ENCODE measurements at regions not wholly inside any gene's neighbourhood (a gene's known extent, or its start where the extent isn't known, plus 50 kb on each side); places are given as distances from the start of the nearest gene placed in this dataset.

DNA sequence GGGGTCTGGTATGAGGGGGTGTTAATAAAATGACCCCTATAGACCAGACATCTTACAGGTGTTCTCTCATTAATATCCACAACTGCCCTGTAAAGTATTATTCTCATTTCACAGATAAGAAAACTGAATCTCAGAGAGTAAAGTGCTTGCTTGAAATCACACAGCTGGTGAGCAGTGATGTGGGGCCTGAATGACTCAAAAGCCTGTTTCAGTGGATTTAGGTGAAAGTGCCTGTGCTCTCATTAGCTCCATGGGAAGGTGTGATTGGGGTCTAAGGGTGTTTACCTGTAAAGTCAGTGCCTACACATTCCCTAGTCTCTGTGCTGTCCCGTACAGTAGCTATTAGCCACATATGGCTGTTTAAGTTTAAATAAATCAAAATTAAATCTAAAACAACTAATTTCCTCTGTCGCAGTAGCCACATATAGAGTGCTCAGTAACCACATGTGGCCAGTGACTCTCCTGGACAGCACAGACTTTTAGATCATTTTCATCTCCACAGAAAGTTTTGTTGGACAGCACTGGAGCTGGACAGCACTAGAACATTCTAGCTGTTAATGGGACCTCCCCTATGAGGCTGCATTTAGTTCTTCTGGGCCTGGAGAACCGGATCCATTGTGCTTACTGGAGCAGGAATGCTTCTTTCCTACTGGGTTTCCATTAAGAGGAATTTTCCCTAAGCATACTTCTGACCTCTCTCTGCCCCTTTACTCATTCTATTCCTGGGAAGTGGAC lies 52.5 kb upstream of the SEMA6A start:
- Histone ChIP-seq H3K9me3 (no peaks in the 10 kb centered on the region), H3K27ac (peak overlapping the region in 2 of 8 donors; percentile 45), H3K27me3 (replicated peaks in 1 of 7) (no peaks in the 10 kb centered on the region), H3K4me1 (peaks cover 0 to 16% (median 9%) of the 10 kb centered on the region in 6 donors), H3K36me3 (no peaks in the 10 kb centered on the region), H3K4me3 (no peak overlapping the region)
- TF ChIP-seq POLR2A (IDR thresholded peaks at IDR 0.05) (no peak), POLR2AphosphoS5 (IDR thresholded peaks at IDR 0.05) (no peak)
- TF ChIP-seq, protein P1, sequence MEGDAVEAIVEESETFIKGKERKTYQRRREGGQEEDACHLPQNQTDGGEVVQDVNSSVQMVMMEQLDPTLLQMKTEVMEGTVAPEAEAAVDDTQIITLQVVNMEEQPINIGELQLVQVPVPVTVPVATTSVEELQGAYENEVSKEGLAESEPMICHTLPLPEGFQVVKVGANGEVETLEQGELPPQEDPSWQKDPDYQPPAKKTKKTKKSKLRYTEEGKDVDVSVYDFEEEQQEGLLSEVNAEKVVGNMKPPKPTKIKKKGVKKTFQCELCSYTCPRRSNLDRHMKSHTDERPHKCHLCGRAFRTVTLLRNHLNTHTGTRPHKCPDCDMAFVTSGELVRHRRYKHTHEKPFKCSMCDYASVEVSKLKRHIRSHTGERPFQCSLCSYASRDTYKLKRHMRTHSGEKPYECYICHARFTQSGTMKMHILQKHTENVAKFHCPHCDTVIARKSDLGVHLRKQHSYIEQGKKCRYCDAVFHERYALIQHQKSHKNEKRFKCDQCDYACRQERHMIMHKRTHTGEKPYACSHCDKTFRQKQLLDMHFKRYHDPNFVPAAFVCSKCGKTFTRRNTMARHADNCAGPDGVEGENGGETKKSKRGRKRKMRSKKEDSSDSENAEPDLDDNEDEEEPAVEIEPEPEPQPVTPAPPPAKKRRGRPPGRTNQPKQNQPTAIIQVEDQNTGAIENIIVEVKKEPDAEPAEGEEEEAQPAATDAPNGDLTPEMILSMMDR (IDR thresholded peaks at IDR 0.05 in 8 of 11, conservative IDR thresholded peaks at IDR 0.05 in 3 of 11): no peak
- 85 to 94% (median 89%) methylated on average over 3 of the region's 3 CpGs for WGBS, 5 donors
- DNase-seq: no peak
- intact Hi-C loops (cut with DNase I; ENCODE audit: low total_unique reads): no loop called here

DNA sequence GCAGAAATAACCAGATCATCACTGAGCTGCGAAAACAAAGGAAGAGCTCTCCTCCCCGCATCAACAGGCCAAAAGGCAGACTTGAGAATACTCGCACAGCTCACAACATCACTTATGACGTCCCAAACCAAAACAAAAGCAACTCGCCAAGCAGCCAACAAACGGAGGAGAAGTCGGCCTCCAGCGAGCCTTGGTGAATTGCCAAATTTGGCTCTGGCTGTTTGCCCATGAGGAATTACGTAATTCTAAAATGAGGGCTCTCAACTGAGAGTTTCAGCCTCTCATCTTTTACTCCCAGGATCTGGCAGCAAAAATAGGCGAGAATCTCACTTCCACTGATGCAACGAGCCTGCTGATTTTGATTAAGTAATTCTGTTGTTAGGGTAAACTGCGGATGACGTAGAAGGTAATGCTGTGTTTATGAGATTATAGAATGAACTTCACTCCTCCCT lies 51.7 kb upstream of the SEMA6A start:
- no peak for DNase-seq
- H3K36me3 ChIP-seq: no peaks in the 10 kb centered on the region
- intact Hi-C loops (cut with DNase I; ENCODE audit: low total_unique reads): no loop called here
- peak in 1 of 3 donors; percentile 29 for TF ChIP-seq POLR2AphosphoS5 (IDR thresholded peaks at IDR 0.05)
- no peak for TF ChIP-seq POLR2A (IDR thresholded peaks at IDR 0.05)
- H3K27ac ChIP-seq: peak overlapping the region in 5 of 8 donors; percentile 7 to 62 (median 45)
- H3K9me3 ChIP-seq: no peaks in the 10 kb centered on the region
- H3K27me3 ChIP-seq (replicated peaks in 1 of 7): no peaks in the 10 kb centered on the region
- peaks cover 0 to 16% (median 9%) of the 10 kb centered on the region in 6 donors for H3K4me1 ChIP-seq
- WGBS, 5 donors: 23 to 52% (median 32%) methylated on average over 13 of the region's 13 CpGs
- H3K4me3 ChIP-seq: no peak overlapping the region

Small RNA genes lying in the stretch of these regions (small RNA-seq; reads per million reads assigned to genes)
- gene AC093534.1 (0 reads per million in 4 donors), gene RNU7-34P (0 reads per million in 4 donors)

All from spleen (tissue), 11 donors.